Body of pancreas (tissue), 4 donors: ENCODE measurements at regions not wholly inside any gene's neighbourhood (a gene's known extent, or its start where the extent isn't known, plus 50 kb on each side); places are given as distances from the start of the nearest gene placed in this dataset.

Experiments used
- ATAC-seq: fragments of 150-250 bp; one replicate; pipeline ENCODE4 v1.9.1; 2016
- DNase-seq, 4 donors: peaks; one replicate each; pipeline ENCODE4 v3.0.0-alpha.2; 2019
- H3K27ac ChIP-seq, 4 donors: fragments of 200-600 bp; sonication (generic); 1 replicate in 3 of 4; 2 replicates in 1 of 4; pipeline versions ENCODE4 v1.5.1 to v1.6.1; 2016 to 2019; ENCODE audit warnings: mild to moderate bottlenecking in 1 of 4, mixed read lengths in 1 of 4, moderate library complexity in 1 of 4
- H3K27me3 ChIP-seq, 2 donors: fragments of 200-600 bp; sonication (generic); one replicate each; pipeline ENCODE4 v1.6.0; 2016; ENCODE audit warnings: mild to moderate bottlenecking in 1 of 2
- H3K36me3 ChIP-seq, 2 donors: fragments of 200-600 bp; sonication (generic); replicated peaks in 1 of 2; 2 replicates each; pipeline ENCODE4 v1.5.1; 2016; ENCODE audit warnings: low read depth in 2 of 2; ENCODE audit not compliant: insufficient read depth in 1 of 2
- H3K4me1 ChIP-seq: fragments of 200-600 bp; sonication (generic); one replicate; pipeline ENCODE4 v1.6.0; 2016
- H3K4me3 ChIP-seq, 2 donors: fragments of 200-600 bp; sonication (generic); 1 replicate in 1 of 2; 2 replicates in 1 of 2; pipeline ENCODE4 v1.5.1; 2016 to 2019
- H3K9me3 ChIP-seq, 3 donors: fragments of 200-600 bp; sonication (generic); 1 replicate in 2 of 3; 2 replicates in 1 of 3; pipeline ENCODE4 v1.5.1; 2016
- POLR2A ChIP-seq, 3 donors: fragments of 450-650 bp; IDR thresholded peaks; one replicate each; pipeline ENCODE4 v1.6.1; 2016; ENCODE audit warnings: antibody characterized with exemption in 3 of 3, mild to moderate bottlenecking in 2 of 3
- WGBS, 2 donors: methylation state at CpG; one replicate each; pipeline ENCODE4 v1.1.5; 2017; 5-methylcytosine and 5-hydroxymethylcytosine counted together
- intact Hi-C: fragments of 100-400 bp; cut with DNase I; formaldehyde crosslinking; loops from one replicate; pipeline ENCODE4 v1.15.1; 2023
- TF ChIP-seq, protein P1 (sequence below), 7 experiments: fragments of 450-650 bp in 4 of 7; fragments of 200-600 bp in 3 of 7; sonication (generic) in 3 of 7; IDR thresholded peaks; one replicate each; pipeline ENCODE4 v1.5.1; 2016 to 2019; ENCODE audit warnings: antibody characterized with exemption in 7 of 7

DNA sequence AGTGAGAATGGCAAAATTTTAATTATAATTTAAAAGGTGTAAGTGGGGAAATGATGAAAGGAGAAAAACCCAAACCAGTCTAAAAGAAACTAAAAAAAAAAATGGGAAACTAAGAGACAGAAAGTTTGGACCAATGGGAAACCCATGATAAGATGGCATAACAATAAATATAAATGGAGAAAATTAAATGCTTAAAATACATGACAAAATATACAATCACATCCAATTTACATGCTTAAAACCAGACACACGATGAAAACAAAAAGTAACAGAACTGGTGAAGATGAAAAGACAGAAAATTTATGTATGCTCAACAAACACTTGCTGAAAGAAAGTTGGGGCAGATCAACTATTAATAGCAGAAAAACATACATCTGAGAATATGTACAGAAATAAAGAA lies 1471.1 kb downstream of the TBC1D22A start:
- H3K4me3 ChIP-seq = no peak overlapping the region

DNA sequence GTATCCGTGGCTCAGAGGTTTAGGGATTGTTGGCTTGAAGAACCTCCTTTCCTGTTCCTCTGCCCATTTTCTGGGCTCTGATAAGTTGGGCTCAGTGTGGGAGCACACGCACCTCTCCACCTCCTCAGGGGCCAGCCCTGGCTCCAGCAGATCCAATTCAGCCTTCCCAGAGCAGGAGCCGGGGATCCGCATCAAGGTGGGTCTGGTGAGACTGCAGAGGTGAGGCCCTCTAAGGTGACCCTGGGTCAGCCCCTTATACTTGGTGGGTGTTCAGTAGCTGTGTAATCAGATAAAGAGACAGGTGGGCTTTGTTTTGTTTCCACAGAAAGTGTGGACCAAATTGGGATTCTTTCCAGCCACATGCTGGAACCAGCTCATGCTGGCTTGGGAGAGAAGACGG lies 1466.0 kb downstream of the TBC1D22A start:
- no peak overlapping the region for H3K4me3 ChIP-seq
- no peak overlapping the region for H3K27ac ChIP-seq
- TF ChIP-seq, protein P1, sequence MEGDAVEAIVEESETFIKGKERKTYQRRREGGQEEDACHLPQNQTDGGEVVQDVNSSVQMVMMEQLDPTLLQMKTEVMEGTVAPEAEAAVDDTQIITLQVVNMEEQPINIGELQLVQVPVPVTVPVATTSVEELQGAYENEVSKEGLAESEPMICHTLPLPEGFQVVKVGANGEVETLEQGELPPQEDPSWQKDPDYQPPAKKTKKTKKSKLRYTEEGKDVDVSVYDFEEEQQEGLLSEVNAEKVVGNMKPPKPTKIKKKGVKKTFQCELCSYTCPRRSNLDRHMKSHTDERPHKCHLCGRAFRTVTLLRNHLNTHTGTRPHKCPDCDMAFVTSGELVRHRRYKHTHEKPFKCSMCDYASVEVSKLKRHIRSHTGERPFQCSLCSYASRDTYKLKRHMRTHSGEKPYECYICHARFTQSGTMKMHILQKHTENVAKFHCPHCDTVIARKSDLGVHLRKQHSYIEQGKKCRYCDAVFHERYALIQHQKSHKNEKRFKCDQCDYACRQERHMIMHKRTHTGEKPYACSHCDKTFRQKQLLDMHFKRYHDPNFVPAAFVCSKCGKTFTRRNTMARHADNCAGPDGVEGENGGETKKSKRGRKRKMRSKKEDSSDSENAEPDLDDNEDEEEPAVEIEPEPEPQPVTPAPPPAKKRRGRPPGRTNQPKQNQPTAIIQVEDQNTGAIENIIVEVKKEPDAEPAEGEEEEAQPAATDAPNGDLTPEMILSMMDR (IDR thresholded peaks at IDR 0.05) = no peak
- no peak for TF ChIP-seq POLR2A (IDR thresholded peaks at IDR 0.05)
- no peaks in the 10 kb centered on the region for H3K4me1 ChIP-seq
- H3K36me3 ChIP-seq = no peaks in the 10 kb centered on the region
- DNase-seq = no peak
- ATAC-seq = no peak
- no peaks in the 10 kb centered on the region for H3K27me3 ChIP-seq
- intact Hi-C loops = no loop called here
- WGBS, 2 donors = 66 to 76% methylated on average over 4 to 5 of the region's 5 CpGs
- H3K9me3 ChIP-seq = peaks cover 0 to 2% (median 0%) of the 10 kb centered on the region in 3 donors

More for the DNA sequence above, 1471.1 kb downstream of the TBC1D22A start:
- TF ChIP-seq, protein P1 (IDR thresholded peaks at IDR 0.05) = no peak
- TF ChIP-seq POLR2A (IDR thresholded peaks at IDR 0.05) = no peak
- Histone ChIP-seq H3K9me3 (peaks cover 0 to 2% (median 0%) of the 10 kb centered on the region in 3 donors), H3K4me1 (no peaks in the 10 kb centered on the region), H3K36me3 (no peaks in the 10 kb centered on the region), H3K27ac (no peak overlapping the region), H3K27me3 (no peaks in the 10 kb centered on the region)
- intact Hi-C loops = no loop called here
- DNase-seq = no peak
- WGBS, 2 donors = 55 to 67% methylated on average over 1 of the region's 1 CpG
- ATAC-seq = no peak

DNA sequence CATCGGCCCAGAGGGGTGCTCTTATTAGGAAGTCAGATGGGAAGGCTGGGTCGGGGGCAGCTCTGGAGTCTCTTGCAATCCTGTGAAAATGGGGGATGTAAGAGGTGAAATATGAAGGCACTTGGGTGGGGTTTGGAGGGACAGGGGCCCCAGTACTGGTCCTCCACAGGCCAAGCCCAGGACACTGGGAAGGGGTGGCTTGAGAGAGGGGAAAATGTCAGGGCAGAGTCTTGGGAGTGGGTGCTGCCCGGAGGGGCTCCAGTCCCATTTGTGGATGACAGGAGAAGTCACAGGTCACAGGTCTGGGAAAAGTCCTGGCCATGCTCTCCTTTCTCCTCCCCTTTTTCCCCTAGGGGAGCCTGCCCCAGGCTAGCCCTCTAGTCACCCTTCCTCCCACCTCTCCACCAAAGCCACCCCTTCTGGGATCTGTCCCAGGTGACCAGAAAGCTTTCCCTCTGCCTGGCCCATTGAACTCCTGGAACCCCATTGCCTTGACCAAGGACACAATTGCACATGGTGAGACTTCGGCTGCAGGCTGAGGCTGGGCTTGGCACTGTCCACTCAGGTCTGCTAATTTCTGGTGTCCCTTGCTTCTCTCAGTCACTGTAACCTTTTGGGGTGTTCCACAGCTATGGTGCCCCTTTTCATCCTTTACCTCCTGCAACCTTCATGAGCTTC lies 1465.0 kb downstream of the TBC1D22A start:
- Histone ChIP-seq H3K4me1 (no peaks in the 10 kb centered on the region), H3K9me3 (peaks cover 0 to 2% (median 0%) of the 10 kb centered on the region in 3 donors), H3K27ac (no peak overlapping the region), H3K4me3 (no peak overlapping the region), H3K27me3 (no peaks in the 10 kb centered on the region), H3K36me3 (no peaks in the 10 kb centered on the region)
- 67% methylated on average over 4 of the region's 4 CpGs for WGBS, 2 donors
- intact Hi-C loops = no loop called here
- DNase-seq (no peak), ATAC-seq (no peak)
- no peak for TF ChIP-seq POLR2A (IDR thresholded peaks at IDR 0.05)
- TF ChIP-seq, protein P1 (IDR thresholded peaks at IDR 0.05) = no peak

DNA sequence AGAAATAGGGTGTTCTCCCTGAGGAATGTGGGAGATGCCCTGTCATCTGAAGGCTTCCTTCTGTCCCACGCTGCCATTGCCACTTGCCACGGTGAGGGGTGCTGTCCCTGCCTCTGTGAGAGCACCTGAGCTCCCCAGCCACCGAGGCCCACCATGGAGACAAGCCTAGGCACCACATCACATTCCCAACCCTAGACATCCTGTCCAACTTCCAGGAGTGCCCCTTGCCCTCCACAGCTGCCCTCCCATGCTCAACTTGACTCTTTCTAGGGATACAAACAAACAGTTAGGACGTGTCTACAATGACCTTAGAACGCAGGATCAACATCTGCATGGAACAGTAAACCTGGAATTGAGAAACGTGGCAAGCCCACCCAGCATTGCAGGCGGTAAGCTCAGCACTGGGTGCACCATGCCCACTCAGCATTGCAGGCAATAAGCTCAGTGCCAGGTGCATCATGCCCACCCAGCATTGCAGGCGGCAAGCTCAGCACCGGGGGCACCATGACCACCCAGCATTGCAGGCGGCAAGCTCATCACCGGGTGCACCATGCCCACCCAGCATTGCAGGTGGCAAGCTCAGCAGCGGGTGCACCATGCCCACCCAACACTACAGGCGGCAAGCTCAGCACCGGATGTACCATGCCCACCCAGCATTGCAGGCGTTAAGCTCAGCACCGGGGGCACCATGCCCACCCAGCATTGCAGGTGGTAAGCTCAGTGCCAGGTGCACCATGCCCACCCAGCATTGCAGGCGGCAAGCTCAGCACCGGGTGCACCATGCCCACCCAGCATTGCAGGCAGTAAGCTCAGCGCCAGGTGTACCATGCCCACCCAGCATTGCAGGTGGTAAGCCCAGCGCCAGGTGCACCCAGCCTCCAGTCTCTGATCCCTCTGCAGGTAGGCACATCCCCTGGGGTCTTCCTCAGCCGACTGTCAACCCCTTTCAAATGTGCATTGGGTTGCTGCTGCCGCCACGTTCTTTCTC lies 1463.9 kb downstream of the TBC1D22A start:
- intact Hi-C loops = no loop called here
- Histone ChIP-seq H3K27me3 (no peaks in the 10 kb centered on the region), H3K4me3 (no peak overlapping the region), H3K27ac (no peak overlapping the region), H3K36me3 (no peaks in the 10 kb centered on the region), H3K4me1 (no peaks in the 10 kb centered on the region), H3K9me3 (peaks cover 0 to 2% (median 0%) of the 10 kb centered on the region in 3 donors)
- 51 to 64% methylated on average over 10 to 22 of the region's 23 CpGs for WGBS, 2 donors
- ATAC-seq (no peak), DNase-seq (no peak)
- no peak for TF ChIP-seq POLR2A (IDR thresholded peaks at IDR 0.05)
- TF ChIP-seq, protein P1 (IDR thresholded peaks at IDR 0.05) = no peak
